ENCODE measurements at regions not wholly inside any gene's neighbourhood (a gene's known extent, or its start where the extent isn't known, plus 50 kb on each side); places are given as distances from the start of the nearest gene placed in this dataset.

DNA sequence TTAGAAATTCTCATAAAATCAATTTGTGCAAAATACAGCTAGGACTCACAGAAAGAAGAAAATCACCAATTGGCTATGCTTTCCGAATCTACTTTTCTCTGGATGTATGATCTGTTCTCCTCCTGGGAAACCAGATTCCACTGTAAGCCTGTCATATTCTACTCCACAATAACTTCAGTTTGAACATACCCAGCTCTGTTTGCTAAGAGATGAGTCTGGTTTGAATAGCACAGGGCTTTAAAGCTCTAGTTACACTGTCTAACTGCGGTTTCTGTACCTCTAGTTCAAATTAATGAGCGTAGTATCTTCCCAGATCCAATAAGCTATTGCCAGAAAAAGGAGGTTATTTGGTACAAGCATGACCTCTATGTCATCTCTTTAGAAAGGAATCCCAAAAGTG is 270.1 kb downstream of the DAD1 start:
- Histone ChIP-seq H3K36me3 (no peaks in the 10 kb centered on the region), H3K9me3 (no peaks in the 10 kb centered on the region), H3K27ac (no peak overlapping the region), H3K4me1 (no peaks in the 10 kb centered on the region), H3K4me3 (no peak overlapping the region), H3K27me3 (no peaks in the 10 kb centered on the region)
- intact Hi-C loops (cut with DNase I; ENCODE audit: low total_unique reads) = loop anchor here (5.0 to 10.0 kb wide), 2 partner anchors 53 to 146 kb away; no protein-coding TSS in a partner anchor
- no peak for TF ChIP-seq POLR2A (IDR thresholded peaks at IDR 0.05)
- TF ChIP-seq POLR2AphosphoS5 (IDR thresholded peaks at IDR 0.05) = no peak
- TF ChIP-seq, protein P1, sequence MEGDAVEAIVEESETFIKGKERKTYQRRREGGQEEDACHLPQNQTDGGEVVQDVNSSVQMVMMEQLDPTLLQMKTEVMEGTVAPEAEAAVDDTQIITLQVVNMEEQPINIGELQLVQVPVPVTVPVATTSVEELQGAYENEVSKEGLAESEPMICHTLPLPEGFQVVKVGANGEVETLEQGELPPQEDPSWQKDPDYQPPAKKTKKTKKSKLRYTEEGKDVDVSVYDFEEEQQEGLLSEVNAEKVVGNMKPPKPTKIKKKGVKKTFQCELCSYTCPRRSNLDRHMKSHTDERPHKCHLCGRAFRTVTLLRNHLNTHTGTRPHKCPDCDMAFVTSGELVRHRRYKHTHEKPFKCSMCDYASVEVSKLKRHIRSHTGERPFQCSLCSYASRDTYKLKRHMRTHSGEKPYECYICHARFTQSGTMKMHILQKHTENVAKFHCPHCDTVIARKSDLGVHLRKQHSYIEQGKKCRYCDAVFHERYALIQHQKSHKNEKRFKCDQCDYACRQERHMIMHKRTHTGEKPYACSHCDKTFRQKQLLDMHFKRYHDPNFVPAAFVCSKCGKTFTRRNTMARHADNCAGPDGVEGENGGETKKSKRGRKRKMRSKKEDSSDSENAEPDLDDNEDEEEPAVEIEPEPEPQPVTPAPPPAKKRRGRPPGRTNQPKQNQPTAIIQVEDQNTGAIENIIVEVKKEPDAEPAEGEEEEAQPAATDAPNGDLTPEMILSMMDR (IDR thresholded peaks at IDR 0.05) = no peak
- no peak for TF ChIP-seq EP300 (IDR thresholded peaks at IDR 0.05)
- DNase-seq = no peak
- WGBS, 5 donors = 46 to 80% (median 79%) methylated on average over 3 of the region's 3 CpGs

DNA sequence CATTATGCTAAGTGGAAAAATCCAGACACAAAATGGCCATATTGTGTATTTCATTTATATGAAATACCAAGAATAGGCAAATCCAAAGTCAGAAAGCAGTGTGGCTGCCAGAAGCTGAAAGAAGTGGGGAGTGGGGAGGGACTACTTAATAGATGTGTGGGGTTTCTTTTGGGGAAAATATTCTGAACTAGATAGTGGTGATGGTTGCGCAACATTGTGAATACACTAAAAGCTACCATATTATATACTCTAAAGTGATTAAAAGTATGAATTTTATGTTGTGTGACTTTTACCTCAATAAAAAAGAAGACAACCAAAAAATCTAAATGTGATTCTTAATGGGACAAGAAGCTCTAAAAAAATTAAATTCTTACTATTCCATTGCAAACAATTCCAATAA is 272.6 kb downstream of the DAD1 start:
- no peaks in the 10 kb centered on the region for H3K36me3 ChIP-seq
- no peak for DNase-seq
- H3K4me3 ChIP-seq = no peak overlapping the region
- H3K9me3 ChIP-seq = no peaks in the 10 kb centered on the region
- no peak overlapping the region for H3K27ac ChIP-seq
- WGBS, 5 donors = 96 to 100% (median 98%) methylated on average over 1 of the region's 1 CpG
- intact Hi-C loops (cut with DNase I; ENCODE audit: low total_unique reads) = loop anchor here (5.0 to 10.0 kb wide), 2 partner anchors 56 to 148 kb away; no protein-coding TSS in a partner anchor
- TF ChIP-seq EP300 (IDR thresholded peaks at IDR 0.05) (no peak), POLR2AphosphoS5 (IDR thresholded peaks at IDR 0.05) (no peak), POLR2A (IDR thresholded peaks at IDR 0.05) (no peak)
- TF ChIP-seq, protein P1 (IDR thresholded peaks at IDR 0.05) = no peak
- H3K27me3 ChIP-seq = no peaks in the 10 kb centered on the region
- H3K4me1 ChIP-seq = no peaks in the 10 kb centered on the region

DNA sequence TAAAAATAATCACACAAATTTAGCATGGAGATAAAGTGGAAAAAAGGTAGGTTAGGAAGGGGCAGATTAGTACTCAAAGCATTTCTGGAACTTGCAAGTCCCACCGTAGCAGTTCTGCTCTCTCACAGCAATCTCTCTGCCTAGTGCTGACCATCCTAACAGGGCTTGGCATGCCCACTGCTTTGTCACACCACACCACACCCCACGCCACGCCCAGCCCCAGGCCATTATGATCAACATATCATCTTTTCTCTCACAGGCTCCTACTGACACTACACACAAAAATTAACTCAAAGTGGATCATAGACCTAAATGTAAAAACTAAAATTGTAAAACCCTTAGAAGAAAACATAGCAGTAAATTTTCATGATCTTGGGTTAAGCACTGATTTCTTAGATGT is 273.7 kb downstream of the DAD1 start:
- Histone ChIP-seq H3K36me3 (no peaks in the 10 kb centered on the region), H3K27ac (no peak overlapping the region), H3K27me3 (no peaks in the 10 kb centered on the region), H3K4me1 (no peaks in the 10 kb centered on the region), H3K4me3 (no peak overlapping the region), H3K9me3 (no peaks in the 10 kb centered on the region)
- TF ChIP-seq POLR2AphosphoS5 (IDR thresholded peaks at IDR 0.05) = no peak
- TF ChIP-seq POLR2A (IDR thresholded peaks at IDR 0.05) = no peak
- TF ChIP-seq, protein P1 (IDR thresholded peaks at IDR 0.05) = no peak
- no peak for TF ChIP-seq EP300 (IDR thresholded peaks at IDR 0.05)
- intact Hi-C loops (cut with DNase I; ENCODE audit: low total_unique reads) = loop anchor here (5.0 to 10.0 kb wide), 2 partner anchors 57 to 149 kb away; no protein-coding TSS in a partner anchor
- DNase-seq = no peak
- 37 to 76% (median 53%) methylated on average over 3 of the region's 3 CpGs for WGBS, 5 donors

DNA sequence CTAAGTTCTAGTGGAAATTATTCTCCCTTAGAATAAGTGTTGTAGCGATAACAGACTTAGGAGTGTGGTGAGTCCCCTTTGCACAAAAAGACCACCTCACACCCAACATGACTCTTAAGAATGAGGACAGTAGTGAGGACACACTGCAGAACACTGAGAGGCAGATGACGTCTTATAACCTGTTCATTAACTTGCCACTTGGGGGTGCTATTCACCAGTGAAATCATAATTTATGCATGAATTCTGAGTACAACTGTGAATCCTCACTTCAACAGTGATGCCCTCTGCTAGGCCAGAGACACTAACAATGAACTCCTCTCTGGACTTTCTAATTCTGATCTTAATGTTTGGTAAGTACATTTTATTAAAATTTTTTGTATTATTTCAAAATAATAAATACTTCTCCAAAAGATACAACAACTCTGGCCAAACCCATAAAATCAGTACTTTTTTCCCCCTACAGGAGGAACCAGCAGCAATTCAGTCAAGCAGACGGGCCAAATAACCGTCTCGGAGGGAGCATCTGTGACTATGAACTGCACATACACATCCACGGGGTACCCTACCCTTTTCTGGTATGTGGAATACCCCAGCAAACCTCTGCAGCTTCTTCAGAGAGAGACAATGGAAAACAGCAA is 274.7 kb downstream of the DAD1 start:
- no peak overlapping the region for H3K4me3 ChIP-seq
- H3K27me3 ChIP-seq = no peaks in the 10 kb centered on the region
- 43 to 59% (median 48%) methylated on average over 6 of the region's 6 CpGs for WGBS, 5 donors
- H3K4me1 ChIP-seq = no peaks in the 10 kb centered on the region
- no peak overlapping the region for H3K27ac ChIP-seq
- no peaks in the 10 kb centered on the region for H3K9me3 ChIP-seq
- no peak for TF ChIP-seq POLR2AphosphoS5 (IDR thresholded peaks at IDR 0.05)
- no peak for TF ChIP-seq EP300 (IDR thresholded peaks at IDR 0.05)
- TF ChIP-seq, protein P1 (IDR thresholded peaks at IDR 0.05) = peak in 5 of 7 experiments; percentile 7 to 58 (median 53)
- H3K36me3 ChIP-seq = no peaks in the 10 kb centered on the region
- intact Hi-C loops (cut with DNase I; ENCODE audit: low total_unique reads) = loop anchor here (10.0 kb wide), 1 partner anchor 150 kb away; no protein-coding TSS in a partner anchor
- peak in 1 of 2 donors; percentile 73 for DNase-seq
